Astrocyte of the spinal cord (primary cell): ENCODE measurements at regions not wholly inside any gene's neighbourhood (a gene's known extent, or its start where the extent isn't known, plus 50 kb on each side); places are given as distances from the start of the nearest gene placed in this dataset.
"Not testable (repeated sequence)": the region's sequence is repeated elsewhere in the genome, so short reads cannot be mapped to it uniquely, and the experiment has no call there.

Experiments
- DNase-seq: peaks from one replicate; pipeline ENCODE4 v3.0.0; 2011; ENCODE audit warnings: low read depth, low spot score
- H3K4me3 ChIP-seq: 2 replicates; pipeline ENCODE4 v1.5.1; 2011; ENCODE audit warnings: low read depth, mild to moderate bottlenecking, low read length, moderate library complexity
- CTCF ChIP-seq: IDR thresholded peaks from 2 replicates; pipeline ENCODE4 v1.5.1; 2012; ENCODE audit warnings: low read depth, mild to moderate bottlenecking, low read length, inconsistent platforms
- in situ Hi-C: cut with HindIII; loops from 2 replicates; pipeline ENCODE4 v1.10.0; 2017; ENCODE audit warnings: low sequenced_read_pairs

GRCh38 chr7:152544481-152544927, 108.7 kb upstream of the KMT2C start:
- no peak for TF ChIP-seq CTCF
- in situ Hi-C loops: no loop called here
- no peak overlapping the region for H3K4me3 ChIP-seq
- no peak for DNase-seq

GRCh38 chr7:152543799-152544198, 108.0 kb upstream of the KMT2C start:
- in situ Hi-C loops: no loop called here
- DNase-seq: no peak
- H3K4me3 ChIP-seq: no peak overlapping the region
- no peak for TF ChIP-seq CTCF

GRCh38 chr7:152541892-152542291, 106.1 kb upstream of the KMT2C start:
- no peak for TF ChIP-seq CTCF
- in situ Hi-C loops: no loop called here
- no peak for DNase-seq
- H3K4me3 ChIP-seq: no peak overlapping the region

- in situ Hi-C loops, H3K4me3 ChIP-seq, DNase-seq: not testable (repeated sequence)
Observed at GRCh38 chr7:152539190-152539495, 103.3 kb upstream of the KMT2C start.

- H3K4me3 ChIP-seq, in situ Hi-C loops, DNase-seq: not testable (repeated sequence)
Observed at GRCh38 chr7:152538346-152539189, 102.8 kb upstream of the KMT2C start.

- in situ Hi-C loops: no loop called here
- DNase-seq: no peak
- H3K4me3 ChIP-seq: no peak overlapping the region
- TF ChIP-seq CTCF: no peak
Observed at GRCh38 chr7:152537639-152538038, 101.8 kb upstream of the KMT2C start.

- no peak for DNase-seq
- no peak overlapping the region for H3K4me3 ChIP-seq
- TF ChIP-seq CTCF: no peak
- in situ Hi-C loops: no loop called here
Observed at GRCh38 chr7:152528612-152529011, 92.8 kb upstream of the KMT2C start.
